ENCODE measurements at regions not wholly inside any gene's neighbourhood (a gene's known extent, or its start where the extent isn't known, plus 50 kb on each side); places are given as distances from the start of the nearest gene placed in this dataset.
"Not testable (repeated sequence)": the region's sequence is repeated elsewhere in the genome, so short reads cannot be mapped to it uniquely, and the experiment has no call there.

- not testable (repeated sequence) for TF ChIP-seq CTCF (conservative IDR thresholded peaks at IDR 0.05 in 1 of 2, IDR thresholded peaks at IDR 0.05 in 1 of 2; ENCODE audit: extremely low read depth in 1 of 2, insufficient read depth in 1 of 2, low read depth in 1 of 2, low read length in 2 of 2); EZH2 (IDR thresholded peaks at IDR 0.05; ENCODE audit: borderline replicate concordance, low read length)
Observed at GRCh38 chr3:177394231-177395024, 197.1 kb upstream of the TBL1XR1 start.

All from mammary epithelial cell (primary cell).